ENCODE measurements at regions not wholly inside any gene's neighbourhood (a gene's known extent, or its start where the extent isn't known, plus 50 kb on each side); places are given as distances from the start of the nearest gene placed in this dataset.

GRCh38 chr3:177944228-177944661 is 592.0 kb upstream of the KCNMB2 start:
- no peaks in the 10 kb centered on the region for H3F3A ChIP-seq (ENCODE audit: insufficient read depth, low read depth)
- intact Hi-C loops (cut with micrococcal nuclease; ENCODE audit: unreplicated experiment) = no loop called here
- H3K9me3 ChIP-seq (ENCODE audit: insufficient read depth, low read depth) = no peaks in the 10 kb centered on the region
- no peak overlapping the region for H2AFZ ChIP-seq
- no peak for DNase-seq
- TF ChIP-seq EZH2 (IDR thresholded peaks at IDR 0.05; ENCODE audit: low read depth) (no peak), CTCF (conservative IDR thresholded peaks at IDR 0.05) (no peak)
- H3K4me1 ChIP-seq (replicated peaks; ENCODE audit: insufficient read depth) = 0 out of 2 replicates have a peak, but pooled peaks cover 11% of the 10 kb centered on the region
- H3K79me2 ChIP-seq (ENCODE audit: low read depth) = no peaks in the 10 kb centered on the region
- H3K4me2 ChIP-seq = no peak overlapping the region
- H3K27me3 ChIP-seq (ENCODE audit: insufficient read depth, low read depth) = no peaks in the 10 kb centered on the region
- no peaks in the 10 kb centered on the region for H4K20me1 ChIP-seq (ENCODE audit: insufficient read depth)
- no peaks in the 10 kb centered on the region for H3K36me3 ChIP-seq (ENCODE audit: low read depth)
- no TSS peak for BruUV-seq (replicated peaks)
- H3K27ac ChIP-seq = no peak overlapping the region
- no peak overlapping the region for H3K4me3 ChIP-seq
- CTCF ChIA-PET = no interaction called here
- POLR2A ChIA-PET (ENCODE audit: unreplicated experiment) = no interaction called here
- H3K9me2 ChIP-seq (ENCODE audit: insufficient read depth) = no peaks in the 10 kb centered on the region

GRCh38 chr3:177946048-177946447 is 590.2 kb upstream of the KCNMB2 start:
- BruUV-seq (replicated peaks) = no TSS peak
- Histone ChIP-seq H4K20me1 (ENCODE audit: insufficient read depth) (no peaks in the 10 kb centered on the region), H3K27ac (no peak overlapping the region), H3K27me3 (ENCODE audit: insufficient read depth, low read depth) (no peaks in the 10 kb centered on the region), H2AFZ (no peak overlapping the region), H3K4me1 (replicated peaks; ENCODE audit: insufficient read depth) (0 out of 2 replicates have a peak, but pooled peaks cover 11% of the 10 kb centered on the region), H3K4me2 (no peak overlapping the region), H3F3A (ENCODE audit: insufficient read depth, low read depth) (no peaks in the 10 kb centered on the region), H3K9me3 (ENCODE audit: insufficient read depth, low read depth) (no peaks in the 10 kb centered on the region), H3K79me2 (ENCODE audit: low read depth) (no peaks in the 10 kb centered on the region), H3K9me2 (ENCODE audit: insufficient read depth) (no peaks in the 10 kb centered on the region), H3K4me3 (no peak overlapping the region), H3K36me3 (ENCODE audit: low read depth) (no peaks in the 10 kb centered on the region)
- CTCF ChIA-PET = no interaction called here
- POLR2A ChIA-PET (ENCODE audit: unreplicated experiment) = no interaction called here
- intact Hi-C loops (cut with micrococcal nuclease; ENCODE audit: unreplicated experiment) = no loop called here
- TF ChIP-seq CTCF (conservative IDR thresholded peaks at IDR 0.05) = no peak
- no peak for TF ChIP-seq EZH2 (IDR thresholded peaks at IDR 0.05; ENCODE audit: low read depth)
- no peak for DNase-seq

GRCh38 chr3:177946497-177946896 is 589.7 kb upstream of the KCNMB2 start:
- ChIA-PET CTCF (no interaction called here), POLR2A (ENCODE audit: unreplicated experiment) (no interaction called here)
- H3K4me3 ChIP-seq = no peak overlapping the region
- no peaks in the 10 kb centered on the region for H3K36me3 ChIP-seq (ENCODE audit: low read depth)
- H2AFZ ChIP-seq = no peak overlapping the region
- H3K79me2 ChIP-seq (ENCODE audit: low read depth) = no peaks in the 10 kb centered on the region
- intact Hi-C loops (cut with micrococcal nuclease; ENCODE audit: unreplicated experiment) = no loop called here
- H3K9me2 ChIP-seq (ENCODE audit: insufficient read depth) = no peaks in the 10 kb centered on the region
- H3K4me2 ChIP-seq = no peak overlapping the region
- H3K4me1 ChIP-seq (replicated peaks; ENCODE audit: insufficient read depth) = 0 out of 2 replicates have a peak, but pooled peaks cover 11% of the 10 kb centered on the region
- no peaks in the 10 kb centered on the region for H3F3A ChIP-seq (ENCODE audit: insufficient read depth, low read depth)
- H3K27me3 ChIP-seq (ENCODE audit: insufficient read depth, low read depth) = no peaks in the 10 kb centered on the region
- no peaks in the 10 kb centered on the region for H4K20me1 ChIP-seq (ENCODE audit: insufficient read depth)
- H3K9me3 ChIP-seq (ENCODE audit: insufficient read depth, low read depth) = no peaks in the 10 kb centered on the region
- no TSS peak for BruUV-seq (replicated peaks)
- DNase-seq = no peak
- H3K27ac ChIP-seq = no peak overlapping the region
- TF ChIP-seq EZH2 (IDR thresholded peaks at IDR 0.05; ENCODE audit: low read depth) (no peak), CTCF (conservative IDR thresholded peaks at IDR 0.05) (no peak)

All from PC-9 (cell line).